NCI-H146 treated with DMSO at 0.1 percent for 48 hours (cell line): ENCODE measurements at regions not wholly inside any gene's neighbourhood (a gene's known extent, or its start where the extent isn't known, plus 50 kb on each side); places are given as distances from the start of the nearest gene placed in this dataset.
"Not testable (repeated sequence)": the region's sequence is repeated elsewhere in the genome, so short reads cannot be mapped to it uniquely, and the experiment has no call there.

Source experiments
- DNase-seq: peaks from one replicate; lab custom pipeline; 2025; ENCODE audit not compliant: unreplicated experiment; lab: John Stamatoyannopoulos, UW

GRCh38 chr2:67076239-67076624, 320.9 kb upstream of the ETAA1 start:
- no peak for DNase-seq

- DNase-seq: no peak
These were observed 317.4 kb upstream of the ETAA1 start for GRCh38 chr2:67079729-67080128.

GRCh38 chr2:67082813-67083212, 314.3 kb upstream of the ETAA1 start:
- no peak for DNase-seq

- DNase-seq: no peak
These were observed 313.2 kb upstream of the ETAA1 start for GRCh38 chr2:67083951-67084350.

- no peak for DNase-seq
These were observed 312.0 kb upstream of the ETAA1 start for GRCh38 chr2:67085146-67085545.

- no peak for DNase-seq
These were observed 305.5 kb upstream of the ETAA1 start for GRCh38 chr2:67091681-67092080.

- DNase-seq: no peak
These were observed 302.0 kb upstream of the ETAA1 start for GRCh38 chr2:67095121-67095520.

GRCh38 chr2:67096886-67097285, 300.2 kb upstream of the ETAA1 start:
- DNase-seq: no peak

GRCh38 chr2:67103157-67103556, 294.0 kb upstream of the ETAA1 start:
- DNase-seq: no peak

GRCh38 chr2:67108231-67108630, 288.9 kb upstream of the ETAA1 start:
- DNase-seq: peak; percentile 78

GRCh38 chr2:67124531-67124930, 272.6 kb upstream of the ETAA1 start:
- DNase-seq: no peak

- no peak for DNase-seq
These were observed 266.4 kb upstream of the ETAA1 start for GRCh38 chr2:67130531-67131256.

- DNase-seq: no peak
These were observed 265.9 kb upstream of the ETAA1 start for GRCh38 chr2:67131257-67131609.

GRCh38 chr2:67132441-67132940, 264.6 kb upstream of the ETAA1 start:
- DNase-seq: not testable (repeated sequence)

GRCh38 chr2:67135208-67135607, 261.9 kb upstream of the ETAA1 start:
- DNase-seq: peak; percentile 34

- DNase-seq: peak; percentile 88
These were observed 259.4 kb upstream of the ETAA1 start for GRCh38 chr2:67137699-67138098.

GRCh38 chr2:67142071-67142470, 255.1 kb upstream of the ETAA1 start:
- DNase-seq: no peak

GRCh38 chr2:67142741-67143140, 254.4 kb upstream of the ETAA1 start:
- no peak for DNase-seq

- no peak for DNase-seq
These were observed 251.3 kb upstream of the ETAA1 start for GRCh38 chr2:67145851-67146250.

GRCh38 chr2:67156796-67157195, 240.3 kb upstream of the ETAA1 start:
- DNase-seq: no peak

- DNase-seq: no peak
These were observed 238.4 kb upstream of the ETAA1 start for GRCh38 chr2:67158718-67159117.

GRCh38 chr2:67159929-67160328, 237.2 kb upstream of the ETAA1 start:
- DNase-seq: no peak
